MCF 10A (cell line): ENCODE measurements at regions not wholly inside any gene's neighbourhood (a gene's known extent, or its start where the extent isn't known, plus 50 kb on each side); places are given as distances from the start of the nearest gene placed in this dataset.

ENCODE experiments used
- BruUV-seq: library from RNA; stranded (reverse); fragments of 400-500 nt; replicated peaks from 2 replicates; lab custom pipeline; 2021; lab: Mats Ljungman, UMichigan
- CTCF ChIA-PET: fragments of 300-600 bp; sonication (Branson Sonifier 250); formaldehyde crosslinking; extraction: SDS; loops from one replicate; lab custom pipeline; 2021; ENCODE audit warnings: antibody characterized with exemption, inconsistent platforms; lab: Yijun Ruan, JAX
- POLR2A ChIA-PET: fragments of 300-600, 350-650 bp; sonication (Branson Sonifier 250); formaldehyde crosslinking; extraction: SDS; loops from one replicate; lab custom pipeline; 2020; ENCODE audit warnings: antibody characterized with exemption, inconsistent platforms; lab: Yijun Ruan, JAX
- DNase-seq: peaks from one replicate; pipeline ENCODE4 v3.0.0-alpha.2; 2018; ENCODE audit not compliant: unreplicated experiment
- H3K27ac Mint-ChIP-seq: one replicate; pipeline ENCODE4 v1.8.0; 2022; ENCODE audit warnings: mild to moderate bottlenecking, low read depth, mixed read lengths; ENCODE audit not compliant: unreplicated experiment
- H3K27me3 Mint-ChIP-seq: one replicate; pipeline ENCODE4 v1.8.0; 2022; ENCODE audit warnings: mixed read lengths; ENCODE audit not compliant: insufficient read depth, unreplicated experiment
- H3K36me3 Mint-ChIP-seq: one replicate; pipeline ENCODE4 v1.8.0; 2022; ENCODE audit warnings: mild to moderate bottlenecking, moderate library complexity, mixed read lengths; ENCODE audit not compliant: insufficient read depth, unreplicated experiment
- H3K4me1 Mint-ChIP-seq: one replicate; pipeline ENCODE4 v1.8.0; 2022; ENCODE audit warnings: mixed read lengths; ENCODE audit not compliant: insufficient read depth, unreplicated experiment
- H3K4me3 Mint-ChIP-seq: one replicate; pipeline ENCODE4 v1.8.0; 2022; ENCODE audit warnings: mild to moderate bottlenecking, moderate library complexity, mixed read lengths; ENCODE audit not compliant: unreplicated experiment
- H3K9me3 Mint-ChIP-seq: one replicate; pipeline ENCODE4 v1.8.0; 2022; ENCODE audit warnings: mixed read lengths; ENCODE audit not compliant: unreplicated experiment
- CTCF ChIP-seq: fragments of 200-600 bp; IDR thresholded peaks from one replicate; pipeline ENCODE4 v1.8.0; 2022; ENCODE audit warnings: antibody characterized with exemption, mild to moderate bottlenecking; ENCODE audit not compliant: unreplicated experiment
- intact Hi-C: fragments of 100-400 bp; cut with micrococcal nuclease; formaldehyde crosslinking; loops from 2 replicates; pipeline ENCODE4 v1.14.1; 2022

- H3K4me3 Mint-ChIP-seq = no peak overlapping the region
- no peak for TF ChIP-seq CTCF
- H3K27ac Mint-ChIP-seq = no peak overlapping the region
- H3K9me3 Mint-ChIP-seq = peaks cover 9% of the 10 kb centered on the region
- ChIA-PET CTCF (no interaction called here), POLR2A (interaction anchor here (0.7 kb wide), 1 partner anchor 21 kb away, joined by 3 read pairs; no protein-coding TSS in a partner anchor)
- intact Hi-C loops = no loop called here
- no peaks in the 10 kb centered on the region for H3K4me1 Mint-ChIP-seq
- H3K36me3 Mint-ChIP-seq = no peaks in the 10 kb centered on the region
- no TSS peak for BruUV-seq
- no peak for DNase-seq
- H3K27me3 Mint-ChIP-seq = peaks cover 11% of the 10 kb centered on the region
Observed at GRCh38 chr10:128802062-128802461, 665.0 kb upstream of the MGMT start.

GRCh38 chr10:128803790-128804189, 663.3 kb upstream of the MGMT start:
- CTCF ChIA-PET = no interaction called here
- Mint-ChIP-seq H3K27me3 (peaks cover 11% of the 10 kb centered on the region), H3K36me3 (no peaks in the 10 kb centered on the region), H3K9me3 (peaks cover 4% of the 10 kb centered on the region), H3K4me3 (no peak overlapping the region), H3K27ac (no peak overlapping the region), H3K4me1 (no peaks in the 10 kb centered on the region)
- BruUV-seq = no TSS peak
- DNase-seq = no peak
- intact Hi-C loops = no loop called here
- no peak for TF ChIP-seq CTCF
- POLR2A ChIA-PET = no interaction called here

GRCh38 chr10:128804411-128804810, 662.6 kb upstream of the MGMT start:
- no peaks in the 10 kb centered on the region for H3K4me1 Mint-ChIP-seq
- no peak overlapping the region for H3K4me3 Mint-ChIP-seq
- intact Hi-C loops = no loop called here
- no peak overlapping the region for H3K27ac Mint-ChIP-seq
- DNase-seq = no peak
- H3K36me3 Mint-ChIP-seq = no peaks in the 10 kb centered on the region
- POLR2A ChIA-PET = no interaction called here
- no TSS peak for BruUV-seq
- peaks cover 11% of the 10 kb centered on the region for H3K27me3 Mint-ChIP-seq
- no peak for TF ChIP-seq CTCF
- H3K9me3 Mint-ChIP-seq = peaks cover 10% of the 10 kb centered on the region
- CTCF ChIA-PET = no interaction called here

GRCh38 chr10:128808921-128809440, 658.1 kb upstream of the MGMT start:
- peaks cover 12% of the 10 kb centered on the region for H3K9me3 Mint-ChIP-seq
- H3K27me3 Mint-ChIP-seq = no peaks in the 10 kb centered on the region
- H3K27ac Mint-ChIP-seq = no peak overlapping the region
- no peak for TF ChIP-seq CTCF
- no TSS peak for BruUV-seq
- DNase-seq = no peak
- CTCF ChIA-PET = no interaction called here
- intact Hi-C loops = no loop called here
- no peak overlapping the region for H3K4me3 Mint-ChIP-seq
- POLR2A ChIA-PET = no interaction called here
- H3K36me3 Mint-ChIP-seq = no peaks in the 10 kb centered on the region
- no peaks in the 10 kb centered on the region for H3K4me1 Mint-ChIP-seq
